ENCODE measurements at regions not wholly inside any gene's neighbourhood (a gene's known extent, or its start where the extent isn't known, plus 50 kb on each side); places are given as distances from the start of the nearest gene placed in this dataset.

DNA sequence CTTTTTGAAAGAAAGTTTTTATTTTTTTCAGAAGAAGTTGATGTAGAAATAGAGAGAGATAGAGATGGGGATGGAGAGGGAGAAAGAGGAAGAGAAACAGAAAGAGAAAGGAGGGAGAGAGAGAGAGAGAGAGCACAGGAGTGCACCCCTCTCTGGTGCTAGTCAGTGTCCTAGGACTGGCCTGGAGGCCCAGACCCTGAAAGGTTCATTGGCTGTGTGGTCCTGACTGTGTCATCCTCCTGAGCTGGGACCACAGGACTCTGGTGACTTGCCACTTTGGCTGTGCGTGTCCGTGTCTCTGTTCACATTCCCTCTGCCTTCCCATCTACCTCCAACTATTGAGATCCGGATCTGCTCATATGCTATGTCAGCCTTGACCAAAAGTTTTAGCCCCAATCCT is 62.1 kb upstream of the SHH start:
- peak; percentile 33 for DNase-seq

DNA sequence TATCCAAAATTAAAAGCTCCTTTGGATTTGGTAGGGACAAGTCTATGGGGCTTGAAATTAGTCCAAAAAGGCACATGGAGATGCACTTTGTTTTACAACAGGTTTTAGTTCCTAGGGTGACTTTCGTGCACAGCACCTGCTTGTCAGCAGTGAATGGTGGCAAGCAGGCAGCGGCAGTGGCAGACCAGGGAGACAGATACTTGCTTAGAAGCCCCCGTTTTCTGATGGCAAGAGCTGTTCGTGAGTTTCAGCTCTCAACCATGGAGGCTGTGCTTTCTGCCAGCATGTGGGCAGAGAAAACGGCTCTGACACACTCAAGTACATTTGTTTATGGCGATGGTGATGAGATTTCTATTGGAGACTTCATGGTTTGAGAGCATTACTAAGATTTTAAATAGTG is 61.7 kb upstream of the SHH start:
- peak; percentile 37 for DNase-seq

DNA sequence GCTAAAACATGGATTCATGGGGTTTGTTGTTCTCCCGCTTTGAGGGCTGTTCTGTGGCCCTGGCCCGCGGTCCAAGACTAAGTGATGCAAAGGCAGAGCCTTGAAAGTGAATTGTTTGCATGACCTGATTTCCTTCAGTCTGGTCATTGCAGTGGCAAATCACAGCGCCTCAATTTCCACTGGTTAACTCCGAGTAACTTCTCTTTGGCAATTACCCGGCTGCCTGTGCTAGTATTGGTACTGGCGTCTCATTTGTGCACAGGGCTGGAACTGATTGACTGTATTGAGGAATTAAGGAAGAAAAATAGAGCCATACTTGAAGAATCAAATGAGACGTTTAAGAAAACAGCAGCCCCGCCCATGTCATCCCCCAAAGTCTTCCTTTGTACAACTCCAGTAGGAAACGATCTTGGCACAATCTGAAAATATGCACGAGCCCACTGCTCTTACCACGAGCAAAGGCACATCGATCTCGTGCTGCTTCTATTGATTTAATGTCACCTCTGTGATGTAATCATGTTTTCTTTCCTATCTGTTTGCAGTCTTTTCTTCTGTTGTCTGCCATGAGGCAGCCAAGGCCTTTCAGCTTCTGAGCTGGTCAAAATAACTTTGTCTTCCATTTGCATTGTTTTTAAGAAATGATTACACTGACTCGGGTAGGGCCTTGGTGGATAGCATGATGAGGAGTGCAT is 60.6 kb upstream of the SHH start:
- peak; percentile 27 for DNase-seq

DNA sequence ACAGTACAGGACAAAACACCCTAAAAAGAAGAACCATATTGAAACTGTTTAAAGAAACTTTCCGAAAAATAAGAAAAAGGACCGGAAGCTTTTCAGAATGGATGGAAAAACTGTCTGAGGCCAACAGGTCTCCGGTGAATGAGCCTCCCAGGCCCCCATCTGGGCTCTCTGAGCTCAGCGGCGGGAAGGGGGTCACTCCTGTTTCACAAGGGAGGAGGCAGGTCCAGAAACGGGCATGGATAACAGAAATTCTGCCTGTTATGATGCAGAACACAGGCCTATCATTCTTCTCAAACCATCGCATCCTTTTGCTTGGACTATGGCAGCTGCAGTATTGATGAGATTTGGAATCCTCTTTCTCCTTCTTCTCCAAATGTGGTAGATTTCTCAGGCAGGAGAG is 58.9 kb upstream of the SHH start:
- no peak for DNase-seq

DNA sequence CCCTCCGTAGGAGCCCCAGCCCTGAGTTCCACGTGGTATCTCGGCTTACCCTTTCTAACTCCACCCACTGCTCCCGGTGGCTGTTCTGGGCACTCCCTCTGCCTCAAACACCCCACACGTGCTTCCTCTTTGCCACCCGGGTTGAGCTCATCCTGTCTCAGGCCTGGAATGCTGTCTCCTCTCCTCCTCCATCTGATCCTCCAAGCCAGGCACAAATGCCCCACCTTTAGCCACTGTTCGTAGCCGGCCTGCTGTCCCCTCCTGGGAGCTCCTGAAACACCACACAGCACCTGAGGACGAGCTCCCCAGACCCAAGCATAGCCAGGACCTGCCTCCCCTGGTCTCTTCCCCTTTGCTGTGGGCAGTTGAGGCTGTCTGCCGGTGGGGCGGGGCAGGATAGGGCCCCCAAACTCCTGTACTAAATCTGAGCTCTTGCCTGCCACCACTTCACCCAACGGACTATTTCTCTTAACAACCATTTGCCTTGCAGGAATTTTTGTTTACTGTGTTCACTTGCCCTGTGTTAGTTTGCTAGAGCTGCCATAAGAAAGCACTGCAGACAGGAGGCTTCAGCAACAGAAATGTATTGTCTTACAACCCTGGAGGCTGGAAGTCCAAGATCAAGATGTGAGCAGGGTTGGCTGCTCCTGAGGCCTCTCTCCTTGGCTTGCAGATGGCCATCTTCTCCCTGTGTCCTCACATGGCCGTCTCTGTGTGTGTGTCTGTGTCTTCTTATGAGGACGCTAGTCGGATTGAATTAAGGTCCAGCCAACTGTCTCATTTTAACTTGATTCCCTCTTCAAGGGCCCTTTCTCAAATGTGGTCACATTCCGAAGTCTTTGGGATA is 58.3 kb upstream of the SHH start:
- peak; percentile 31 for DNase-seq

DNA sequence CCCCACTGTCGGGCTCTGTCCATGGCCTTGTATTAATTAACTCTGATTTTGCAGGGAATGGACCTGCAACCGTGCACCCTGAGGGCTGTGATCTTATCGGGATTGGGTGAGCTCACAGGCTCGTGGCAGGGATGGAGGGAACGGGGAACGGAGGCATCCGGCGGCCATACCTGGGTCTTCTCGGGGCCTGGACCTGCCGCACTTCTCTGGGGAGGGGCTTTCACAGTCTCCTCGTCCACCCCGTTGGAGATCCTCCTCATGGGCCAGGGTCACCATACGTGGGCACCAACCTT is 57.5 kb upstream of the SHH start:
- peak; percentile 54 for DNase-seq

DNA sequence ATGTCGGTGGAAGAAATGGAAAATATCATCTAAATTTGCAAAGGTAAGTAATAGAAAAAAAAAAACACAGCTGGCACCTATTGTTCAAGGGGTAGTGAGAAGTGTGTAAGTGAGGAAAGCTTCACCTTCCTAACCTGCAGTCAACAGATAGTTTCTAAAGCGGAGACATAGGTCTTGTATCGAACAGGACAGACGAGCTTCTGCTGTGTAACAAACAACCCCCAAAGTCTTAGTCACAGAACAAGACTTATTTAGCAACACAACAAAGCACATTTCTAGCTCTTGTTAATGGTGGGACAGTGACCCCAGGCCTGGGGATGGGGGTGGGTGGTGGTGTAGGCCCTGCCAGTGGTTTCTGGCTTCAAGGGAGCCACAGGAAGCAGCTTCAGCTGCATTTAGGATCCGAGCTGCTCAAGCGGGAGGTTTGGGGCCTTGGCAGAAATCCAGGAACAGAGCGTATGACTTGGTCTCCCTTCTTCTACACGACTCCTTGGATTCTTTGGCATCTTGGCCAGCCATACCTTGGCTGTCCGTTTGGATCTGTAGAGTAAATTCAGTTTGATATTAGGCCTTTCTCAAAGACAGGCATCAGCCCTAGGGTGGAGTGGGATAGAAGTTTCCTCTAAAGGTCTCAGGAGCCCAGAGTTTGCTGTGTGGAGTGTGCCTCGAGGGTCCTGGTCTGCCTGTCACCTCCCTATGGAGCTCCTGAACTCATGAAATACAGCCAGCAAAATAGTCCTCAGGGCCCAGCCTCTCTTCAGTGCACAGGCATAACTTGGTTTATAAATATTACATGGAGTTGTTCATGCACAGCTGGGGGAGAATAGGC is 56.9 kb upstream of the SHH start:
- DNase-seq, result peak; percentile 24

DNA sequence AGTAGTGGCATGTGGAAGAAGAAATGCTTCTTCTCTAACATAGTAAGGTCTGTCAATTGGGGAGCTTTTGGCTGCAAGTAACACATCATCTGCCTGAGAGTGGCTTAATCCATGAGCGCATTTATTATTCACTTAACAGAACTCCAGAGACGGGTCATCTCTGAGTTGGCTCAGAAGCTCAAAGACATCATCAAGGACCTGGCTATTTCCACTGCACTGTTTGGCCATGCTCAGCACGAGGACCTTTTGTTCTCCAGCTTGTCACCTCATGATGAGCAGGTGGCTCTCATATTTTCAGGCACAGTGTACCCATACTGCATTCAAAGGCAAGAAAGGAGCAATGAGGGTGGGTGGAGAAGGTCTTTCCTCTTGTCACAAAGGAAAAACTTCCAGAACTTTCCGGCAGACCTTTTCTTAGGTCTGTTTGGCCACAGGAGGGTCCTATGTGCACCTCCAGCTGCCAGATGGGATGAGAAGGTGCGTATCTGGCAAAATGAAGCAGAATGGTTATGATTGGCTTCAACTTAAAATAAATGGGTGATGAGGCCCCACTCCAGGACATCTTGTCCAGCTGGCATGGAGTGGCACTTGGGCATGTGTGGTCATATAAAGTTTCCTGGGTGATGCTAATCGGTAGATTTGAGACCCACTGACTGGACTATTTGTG is 55.6 kb upstream of the SHH start:
- no peak for DNase-seq

DNA sequence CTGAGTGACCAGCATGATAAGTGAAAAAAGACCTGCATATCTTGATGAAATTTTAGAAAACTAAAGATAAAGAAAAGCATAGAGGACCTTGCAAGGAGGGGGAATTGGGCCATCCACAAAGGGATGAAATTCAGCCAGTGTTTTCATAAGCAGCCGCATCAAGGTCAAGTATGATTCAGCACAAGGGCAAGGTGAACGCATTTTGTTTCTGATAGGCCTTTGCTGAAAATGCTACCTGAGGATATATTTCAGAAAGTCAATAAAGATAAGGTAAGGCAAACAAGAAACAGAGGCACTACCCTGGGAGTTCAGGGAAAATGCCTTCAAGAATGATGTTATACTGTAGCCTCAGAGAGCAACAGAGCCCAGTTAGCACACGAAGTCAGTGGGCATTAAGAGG is 55.0 kb upstream of the SHH start:
- no peak for DNase-seq

DNA sequence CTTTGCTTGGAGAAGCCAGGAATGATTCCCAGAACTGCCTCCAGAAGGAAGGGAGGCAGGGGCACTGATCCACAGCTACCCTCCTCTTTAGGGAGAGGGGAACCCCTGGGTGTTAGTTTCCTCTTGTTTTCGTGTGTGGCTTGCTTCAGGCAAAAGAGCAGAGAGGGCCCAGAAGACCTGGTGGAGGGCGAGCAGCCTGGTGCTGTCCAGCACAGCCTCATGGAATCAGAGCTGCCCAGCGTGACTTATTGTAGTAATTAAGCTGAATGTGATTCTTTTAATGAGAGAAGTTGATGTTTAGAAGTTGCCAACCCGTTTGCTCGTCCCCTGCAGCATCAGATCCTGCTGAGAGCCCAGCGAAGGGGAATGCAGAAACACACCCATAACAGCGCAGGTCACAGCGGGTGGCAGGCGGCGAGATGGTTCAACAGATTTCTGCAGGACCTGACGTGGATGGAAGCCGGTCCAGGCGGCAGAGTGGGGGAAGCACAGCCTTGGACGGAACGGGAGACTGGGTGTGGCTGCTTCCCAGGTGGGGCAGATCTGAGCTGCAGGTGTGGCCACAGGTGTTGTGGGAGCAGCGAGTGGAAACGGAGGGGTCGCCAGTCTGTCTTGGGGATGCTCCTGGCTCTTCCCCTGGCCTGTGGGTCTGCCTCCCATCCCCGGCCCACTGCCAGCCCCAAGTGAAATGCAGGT is 53.7 kb upstream of the SHH start:
- peak; percentile 41 for DNase-seq

DNA sequence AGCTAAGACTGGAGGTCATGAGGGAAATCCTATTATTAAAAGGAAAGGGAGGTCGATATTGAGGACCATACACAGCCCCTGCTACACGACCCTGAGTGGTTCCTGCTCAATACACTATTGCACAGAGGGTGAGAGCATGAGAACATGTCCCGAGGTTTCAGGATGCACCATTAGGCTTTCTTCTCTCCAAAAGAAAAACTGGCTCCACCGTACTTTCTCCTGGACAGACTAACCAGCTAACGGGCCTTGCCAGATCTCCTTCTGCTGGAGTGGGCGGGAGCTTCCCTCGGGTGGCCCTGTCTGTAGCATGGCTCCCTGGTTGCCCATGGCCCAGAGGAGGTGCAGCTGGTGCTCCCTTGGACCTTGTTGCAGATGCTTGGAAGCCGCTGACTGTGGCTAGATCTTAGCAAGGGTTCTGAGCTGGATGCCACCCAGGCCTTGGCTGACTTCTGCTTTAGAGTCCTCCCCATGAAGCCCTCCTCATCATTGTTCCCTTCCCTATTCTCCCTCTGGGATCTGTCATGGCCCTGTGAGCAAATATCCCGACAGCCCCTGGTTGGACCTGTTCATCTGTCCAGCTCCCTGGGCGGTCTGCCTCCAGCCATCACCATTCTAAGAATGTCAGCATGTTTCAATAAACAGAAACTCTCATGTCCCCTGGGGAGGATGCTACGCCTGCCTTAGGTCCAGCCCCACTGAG is 52.9 kb upstream of the SHH start:
- peak; percentile 42 for DNase-seq

DNA sequence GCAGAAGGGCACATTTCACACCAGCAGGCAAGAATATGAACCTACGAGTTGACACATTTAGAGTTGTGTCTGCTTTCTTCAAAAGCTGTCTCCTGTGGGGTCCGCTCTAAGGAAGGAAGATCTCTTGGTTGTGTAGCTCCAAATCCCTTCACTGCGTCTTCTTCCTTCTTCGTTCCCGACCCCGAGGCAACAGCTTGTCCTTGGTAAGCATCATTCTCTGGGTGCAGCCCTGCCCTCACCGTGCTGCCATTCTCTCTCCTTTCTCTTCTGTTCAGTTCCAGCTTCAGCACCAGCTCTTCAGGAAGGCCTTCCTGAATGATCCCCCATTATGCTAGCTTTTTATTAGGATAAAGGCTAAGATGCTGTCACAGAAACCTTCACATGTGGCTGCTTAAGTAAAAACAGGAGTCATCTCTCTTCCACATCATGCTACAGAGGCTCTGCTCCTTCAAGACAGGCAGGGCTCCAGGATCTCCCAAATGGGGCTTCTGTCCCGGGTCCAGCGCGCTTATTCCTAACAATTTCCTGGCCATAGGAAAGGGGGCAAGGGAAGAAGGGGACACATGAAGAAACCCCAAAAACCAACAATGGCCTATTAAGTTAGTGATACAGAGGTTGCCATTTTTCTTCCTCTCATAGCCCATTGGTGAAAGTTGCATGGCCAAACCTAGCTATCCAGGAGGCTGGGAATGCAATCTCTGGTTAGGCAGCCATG is 52.2 kb upstream of the SHH start:
- peak; percentile 14 for DNase-seq

DNA sequence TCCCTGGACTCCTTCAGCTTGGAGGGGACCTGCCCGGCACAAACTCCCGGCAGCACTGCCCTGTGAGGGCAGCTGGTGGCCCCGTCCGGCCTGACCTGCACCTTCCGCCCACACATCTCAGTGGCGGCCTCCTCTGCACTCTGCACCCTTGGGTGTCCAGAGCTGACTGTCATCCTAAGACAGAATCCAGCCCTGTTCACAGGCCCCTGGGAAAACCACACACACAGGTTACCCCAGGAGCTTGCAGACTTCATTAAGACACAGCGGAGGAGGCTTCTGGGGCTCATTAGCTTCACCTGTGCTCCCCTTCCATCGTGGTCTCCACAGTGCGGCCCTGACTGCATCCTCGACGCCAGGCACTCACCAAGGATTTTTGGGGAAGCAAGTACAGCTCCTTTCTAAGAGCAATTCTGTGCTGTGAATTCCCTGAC is 51.5 kb upstream of the SHH start:
- DNase-seq, result peak; percentile 43

DNA sequence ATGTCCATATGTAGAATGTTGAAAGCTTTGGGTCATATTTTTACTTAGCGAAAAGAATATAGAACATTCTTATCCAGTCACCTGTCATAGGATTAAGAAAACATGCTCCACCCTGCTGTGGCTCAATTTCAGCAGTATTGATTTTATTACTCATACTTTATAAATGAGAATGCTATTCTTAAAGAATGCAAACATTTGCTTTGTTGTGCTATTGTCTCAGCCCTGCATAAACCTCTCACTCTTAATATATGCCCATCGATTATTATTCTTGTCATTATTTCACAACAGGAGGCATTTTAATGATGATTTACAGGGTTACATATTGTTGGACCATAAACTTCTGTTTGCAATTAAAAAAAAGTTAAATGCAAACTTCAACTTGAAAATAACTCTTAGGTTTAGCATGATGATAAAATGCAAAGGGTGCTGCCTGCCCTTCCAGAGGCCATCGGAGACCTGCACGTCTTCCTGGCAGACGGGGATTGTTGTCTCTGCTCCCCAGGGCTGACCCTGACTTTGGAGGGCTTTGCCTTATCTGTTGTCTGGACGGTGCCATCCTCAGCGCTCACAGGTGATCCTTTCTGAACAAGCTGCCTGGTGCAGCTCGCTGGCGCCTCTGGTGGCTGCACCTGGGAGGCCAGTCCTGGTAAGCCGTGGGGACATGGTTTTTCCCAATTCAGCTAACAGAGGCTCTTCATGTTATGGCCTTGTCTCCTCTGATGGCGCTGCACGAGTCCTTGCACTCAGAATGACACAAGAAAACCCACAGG is 50.0 kb upstream of the SHH start:
- DNase-seq, result peak; percentile 27
